Astrocyte of the cerebellum (primary cell): ENCODE measurements at regions not wholly inside any gene's neighbourhood (a gene's known extent, or its start where the extent isn't known, plus 50 kb on each side); places are given as distances from the start of the nearest gene placed in this dataset.

ENCODE experiments used
- DNase-seq: peaks from one replicate; pipeline ENCODE4 v3.0.0-alpha.2; 2011; ENCODE audit warnings: low read depth
- H3K4me3 ChIP-seq: 2 replicates; pipeline ENCODE4 v1.5.1; 2011; ENCODE audit warnings: mild to moderate bottlenecking, low read depth, low read length, moderate library complexity
- CTCF ChIP-seq: IDR thresholded peaks from 2 replicates; pipeline ENCODE4 v1.5.1; 2012; ENCODE audit warnings: low read length, low read depth, moderate library complexity, mild to moderate bottlenecking; ENCODE audit errors: missing control alignments
- in situ Hi-C: cut with HindIII; loops from 2 replicates; pipeline ENCODE4 v1.10.0; 2017; ENCODE audit warnings: low sequenced_read_pairs

DNA sequence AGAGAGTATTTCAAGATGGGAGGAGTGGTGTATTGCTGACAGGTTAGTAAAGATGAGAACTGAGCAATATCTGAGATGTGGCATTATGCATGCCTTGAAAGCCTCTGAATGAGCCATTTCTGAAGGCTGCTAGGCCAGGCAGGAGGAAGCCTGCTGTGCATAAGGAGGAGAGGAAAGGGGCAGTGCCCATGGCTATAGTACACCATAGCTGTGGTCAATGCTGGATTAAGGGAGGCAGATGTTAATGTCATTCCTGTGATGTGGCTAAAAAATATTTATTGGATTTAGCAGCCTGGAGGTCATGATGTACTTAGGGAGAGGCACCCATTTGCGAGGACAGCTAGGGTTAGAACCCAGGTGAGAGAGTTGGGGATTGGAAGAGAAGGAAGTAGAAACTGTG lies 130.0 kb upstream of the LNX1 start:
- no peak for TF ChIP-seq CTCF
- H3K4me3 ChIP-seq: no peak overlapping the region
- in situ Hi-C loops: loop anchor here (5.0 kb wide), 1 partner anchor 46 kb away; no protein-coding TSS in a partner anchor
- no peak for DNase-seq

- H3K4me3 ChIP-seq: no peak overlapping the region
- in situ Hi-C loops: loop anchor here (5.0 kb wide), 1 partner anchor 47 kb away; no protein-coding TSS in a partner anchor
- no peak for DNase-seq
- no peak for TF ChIP-seq CTCF
These were observed 129.5 kb upstream of the LNX1 start for GRCh38 chr4:53720776-53721175.

- no peak overlapping the region for H3K4me3 ChIP-seq
- TF ChIP-seq CTCF: no peak
- in situ Hi-C loops: loop anchor here (10.0 kb wide), 1 partner anchor 498 kb away; no protein-coding TSS in a partner anchor
- DNase-seq: no peak
These were observed 125.8 kb upstream of the LNX1 start for GRCh38 chr4:53717064-53717549.

- DNase-seq: no peak
- H3K4me3 ChIP-seq: no peak overlapping the region
- TF ChIP-seq CTCF: no peak
- in situ Hi-C loops: loop anchor here (10.0 kb wide), 1 partner anchor 498 kb away; no protein-coding TSS in a partner anchor
These were observed 125.3 kb upstream of the LNX1 start for GRCh38 chr4:53716471-53717063.

DNA sequence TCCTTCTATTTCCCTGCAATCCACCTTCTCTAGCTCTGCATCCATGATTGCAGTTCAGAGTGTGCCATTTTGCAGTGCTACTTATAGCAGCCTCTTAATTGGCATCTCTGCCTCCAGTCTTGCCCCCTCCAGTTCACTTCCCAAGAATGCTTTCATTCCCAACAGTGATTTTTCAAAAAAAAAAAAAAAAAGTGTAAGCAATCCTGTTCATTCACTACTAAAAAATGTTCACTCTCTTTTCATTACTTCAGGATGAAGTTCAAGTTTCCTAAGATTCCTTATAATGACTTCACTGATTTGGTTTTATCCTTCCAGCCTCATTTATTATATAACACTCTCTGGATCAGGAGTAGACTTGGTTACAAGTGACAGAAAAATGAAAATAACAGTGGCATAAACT lies 124.7 kb upstream of the LNX1 start:
- in situ Hi-C loops: loop anchor here (10.0 kb wide), 1 partner anchor 499 kb away; no protein-coding TSS in a partner anchor
- DNase-seq: no peak
- H3K4me3 ChIP-seq: no peak overlapping the region
- no peak for TF ChIP-seq CTCF

DNA sequence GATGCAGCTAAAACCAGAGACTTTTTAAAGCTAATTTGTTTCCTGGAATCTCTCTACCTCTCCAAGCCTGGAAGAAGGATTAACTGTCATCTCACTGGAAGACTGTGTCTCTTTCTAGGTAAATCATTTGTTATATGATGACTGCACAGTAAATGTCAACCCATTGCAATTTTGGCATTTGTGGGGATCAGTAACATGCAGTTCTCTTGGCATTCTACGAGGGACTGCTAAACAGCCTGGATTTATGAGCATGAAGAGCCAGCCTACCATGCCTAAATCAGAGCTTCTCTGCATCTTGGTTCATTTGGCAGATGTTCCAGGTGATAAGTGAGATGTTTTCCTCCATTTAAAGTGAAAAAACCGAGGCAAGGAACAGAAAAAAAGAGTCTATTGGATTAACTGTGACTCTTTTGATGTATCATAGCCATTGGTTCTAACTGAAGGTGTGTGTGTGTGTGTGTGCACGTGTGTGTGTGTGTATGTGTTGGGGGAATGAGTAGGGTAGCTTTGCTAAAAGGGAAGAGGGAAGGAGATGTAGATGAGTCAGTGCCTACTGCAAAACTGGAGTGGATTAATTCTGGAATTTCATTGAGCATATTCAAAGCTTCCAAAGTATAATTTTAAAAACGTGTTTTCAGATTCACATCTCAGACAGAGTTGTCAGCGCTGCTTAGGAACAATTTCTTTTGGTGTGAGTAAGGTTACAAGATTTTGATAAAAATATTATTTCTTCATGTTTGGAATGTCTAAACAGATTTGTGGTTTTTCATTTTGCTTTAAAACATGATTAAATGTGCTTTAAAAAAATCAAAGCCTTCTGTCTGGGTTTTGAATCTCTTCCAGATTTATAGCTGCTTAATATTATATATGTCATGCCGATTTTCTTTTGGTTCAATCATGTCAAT lies 123.2 kb upstream of the LNX1 start:
- no peak overlapping the region for H3K4me3 ChIP-seq
- DNase-seq: no peak
- TF ChIP-seq CTCF: no peak
- in situ Hi-C loops: loop anchor here (10.0 kb wide), 1 partner anchor 500 kb away; no protein-coding TSS in a partner anchor
